ENCODE measurements at regions not wholly inside any gene's neighbourhood (a gene's known extent, or its start where the extent isn't known, plus 50 kb on each side); places are given as distances from the start of the nearest gene placed in this dataset.

DNA sequence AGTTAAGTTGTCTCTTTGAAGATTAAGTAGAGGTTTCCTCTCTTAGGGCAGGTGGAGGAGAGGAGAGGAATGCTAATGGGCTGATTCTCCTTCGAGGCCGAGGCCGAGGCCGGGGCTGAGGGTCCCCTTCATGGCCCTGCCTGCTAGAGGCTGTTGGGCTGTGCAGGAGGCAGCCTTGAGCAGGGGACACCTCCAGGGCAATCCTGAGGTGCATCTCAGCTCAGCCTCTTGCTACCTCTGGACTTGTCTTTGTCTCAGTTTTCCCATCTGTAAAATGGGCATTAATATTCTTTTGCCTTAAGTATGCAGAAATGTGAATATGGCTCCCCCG is 97.7 kb upstream of the PRR20G start:
- no peak for TF ChIP-seq CTCF (IDR thresholded peaks at IDR 0.05)
- TF ChIP-seq EZH2 (IDR thresholded peaks at IDR 0.05; ENCODE audit: borderline replicate concordance, insufficient read depth, low read depth, low read length, poor library complexity, severe bottlenecking), result no peak
